T-cell (primary cell): ENCODE measurements at regions not wholly inside any gene's neighbourhood (a gene's known extent, or its start where the extent isn't known, plus 50 kb on each side); places are given as distances from the start of the nearest gene placed in this dataset.

Experiments used
- ATAC-seq, 4 experiments: fragments of 200-7000 bp in 3 of 4; fragments of 150-1000 bp in 1 of 4; cut with Tn5 transposase; replicated peaks in 1 of 4; 1 replicate in 3 of 4; 2 replicates in 1 of 4; pipeline ENCODE4 v1.10.0; 2021; ENCODE audit warnings: moderate library complexity in 3 of 4, mild to moderate bottlenecking in 2 of 4, moderate number of reproducible peaks in 1 of 4
- CTCF ChIA-PET, 2 donors: fragments of 300-600 bp; sonication (Branson Sonifier 250); formaldehyde crosslinking; loops; one replicate each; lab custom pipeline; 2022; ENCODE audit warnings: antibody characterized with exemption in 2 of 2; lab: Charles Lee
- POLR2A ChIA-PET, 2 donors: fragments of 300-600 bp; sonication (Branson Sonifier 250); formaldehyde crosslinking; loops; one replicate each; lab custom pipeline; 2022; ENCODE audit warnings: antibody characterized with exemption in 2 of 2; lab: Charles Lee
- DNase-seq, 35 experiments: peaks; one replicate each; pipeline versions ENCODE4 v3.0.0 to v3.0.0-alpha.2; 2013 to 2023
- H3K27ac ChIP-seq: one replicate; pipeline ENCODE4 v1.5.1; 2013; ENCODE audit warnings: low read length
- H3K27me3 ChIP-seq, 2 experiments: replicated peaks in 1 of 2; 1 replicate in 1 of 2; 2 replicates in 1 of 2; pipeline versions ENCODE4 v1.6.1 to v1.7.0; 2013; ENCODE audit warnings: low read length in 1 of 2, mixed read lengths in 1 of 2; ENCODE audit not compliant: control insufficient read depth in 2 of 2, insufficient read depth in 2 of 2; ENCODE audit errors: extremely low read depth in 1 of 2
- H3K36me3 ChIP-seq, 2 donors: 1 replicate in 1 of 2; 2 replicates in 1 of 2; pipeline versions ENCODE4 v1.6.1 to v1.7.0; 2013; ENCODE audit warnings: low read length in 1 of 2; ENCODE audit not compliant: control insufficient read depth in 2 of 2, insufficient read depth in 1 of 2; ENCODE audit errors: extremely low read depth in 1 of 2
- H3K4me1 ChIP-seq, 2 experiments: 1 replicate in 1 of 2; 2 replicates in 1 of 2; pipeline versions ENCODE4 v1.6.1 to v1.7.0; 2013; ENCODE audit warnings: low read length in 2 of 2, mixed read lengths in 1 of 2; ENCODE audit not compliant: insufficient read depth in 2 of 2, control insufficient read depth in 1 of 2; ENCODE audit errors: extremely low read depth in 1 of 2
- H3K4me3 ChIP-seq, 2 donors: 1 replicate in 1 of 2; 2 replicates in 1 of 2; pipeline versions ENCODE4 v1.5.1 to v1.7.0; 2013; ENCODE audit warnings: mild to moderate bottlenecking in 2 of 2, low read length in 1 of 2, moderate library complexity in 1 of 2; ENCODE audit not compliant: control insufficient read depth in 1 of 2; ENCODE audit errors: extremely low read depth in 1 of 2
- H3K9me3 ChIP-seq: 2 replicates; pipeline ENCODE4 v1.7.0; 2013
- H3K27ac Mint-ChIP-seq, 2 donors: one replicate each; pipeline ENCODE4 v1.8.0; 2020 to 2021; ENCODE audit warnings: mild to moderate bottlenecking in 2 of 2, mixed read lengths in 2 of 2
- H3K27me3 Mint-ChIP-seq, 2 donors: one replicate each; pipeline ENCODE4 v1.8.0; 2021 to 2022; ENCODE audit warnings: mixed read lengths in 2 of 2
- H3K36me3 Mint-ChIP-seq: one replicate; pipeline ENCODE4 v1.8.0; 2021; ENCODE audit warnings: mixed read lengths
- H3K4me1 Mint-ChIP-seq, 3 donors: one replicate each; pipeline ENCODE4 v1.8.0; 2020 to 2022; ENCODE audit warnings: mixed read lengths in 3 of 3, mild to moderate bottlenecking in 1 of 3
- H3K4me3 Mint-ChIP-seq, 3 donors: one replicate each; pipeline ENCODE4 v1.8.0; 2020 to 2022; ENCODE audit warnings: mild to moderate bottlenecking in 3 of 3, mixed read lengths in 3 of 3, moderate library complexity in 3 of 3
- H3K9me3 Mint-ChIP-seq, 3 donors: one replicate each; pipeline ENCODE4 v1.8.0; 2020 to 2022; ENCODE audit warnings: mixed read lengths in 3 of 3
- WGBS: methylation state at CpG from one replicate; pipeline ENCODE4 v1.1.5; 2013; ENCODE audit warnings: missing lambda C conversion rate; ENCODE audit not compliant: insufficient coverage; 5-methylcytosine and 5-hydroxymethylcytosine counted together

- DNase-seq (no peak), ATAC-seq (no peak)
- H3K27me3 ChIP-seq, result no peaks in the 10 kb centered on the region
- no peak overlapping the region for H3K4me3 ChIP-seq
- Mint-ChIP-seq H3K4me1 (no peaks in the 10 kb centered on the region), H3K27ac (no peak overlapping the region), H3K4me3 (no peak overlapping the region), H3K36me3 (no peaks in the 10 kb centered on the region), H3K9me3 (peaks cover 0 to 4% (median 2%) of the 10 kb centered on the region in 3 donors), H3K27me3 (no peaks in the 10 kb centered on the region)
- no peaks in the 10 kb centered on the region for H3K36me3 ChIP-seq
- no peaks in the 10 kb centered on the region for H3K4me1 ChIP-seq
- ChIA-PET CTCF (no interaction called here), POLR2A (no interaction called here)
- H3K9me3 ChIP-seq, result no peaks in the 10 kb centered on the region
- WGBS, result no CpG with 5 or more reads among the region's 1 CpG
- H3K27ac ChIP-seq, result no peak overlapping the region
These were observed 230.2 kb upstream of the ARRDC4 start for GRCh38 chr15:97730315-97730714.

- Mint-ChIP-seq H3K4me1 (no peaks in the 10 kb centered on the region), H3K9me3 (peaks cover 0 to 4% (median 2%) of the 10 kb centered on the region in 3 donors), H3K36me3 (no peaks in the 10 kb centered on the region), H3K4me3 (no peak overlapping the region), H3K27me3 (no peaks in the 10 kb centered on the region), H3K27ac (no peak overlapping the region)
- H3K27me3 ChIP-seq, result peaks cover 0 to 2% of the 10 kb centered on the region in 2 experiments
- no peaks in the 10 kb centered on the region for H3K36me3 ChIP-seq
- ChIA-PET CTCF (no interaction called here), POLR2A (no interaction called here)
- H3K27ac ChIP-seq, result no peak overlapping the region
- DNase-seq, result no peak
- H3K4me3 ChIP-seq, result no peak overlapping the region
- 90% methylated on average over 3 of the region's 3 CpGs for WGBS
- no peaks in the 10 kb centered on the region for H3K9me3 ChIP-seq
- no peaks in the 10 kb centered on the region for H3K4me1 ChIP-seq
- no peak for ATAC-seq
These were observed 228.6 kb upstream of the ARRDC4 start for GRCh38 chr15:97731859-97732258.

GRCh38 chr15:97733373-97733772 lies 227.1 kb upstream of the ARRDC4 start:
- peaks cover 0 to 2% of the 10 kb centered on the region in 2 experiments for H3K27me3 ChIP-seq
- no peaks in the 10 kb centered on the region for H3K36me3 Mint-ChIP-seq
- no peak overlapping the region for H3K4me3 ChIP-seq
- H3K27me3 Mint-ChIP-seq, result no peaks in the 10 kb centered on the region
- no peaks in the 10 kb centered on the region for H3K4me1 Mint-ChIP-seq
- CTCF ChIA-PET, result no interaction called here
- no peaks in the 10 kb centered on the region for H3K9me3 ChIP-seq
- no peak for DNase-seq
- H3K36me3 ChIP-seq, result no peaks in the 10 kb centered on the region
- peaks cover 0 to 4% (median 0%) of the 10 kb centered on the region in 3 donors for H3K9me3 Mint-ChIP-seq
- no peaks in the 10 kb centered on the region for H3K4me1 ChIP-seq
- H3K4me3 Mint-ChIP-seq, result no peak overlapping the region
- POLR2A ChIA-PET, result no interaction called here
- WGBS, result no CpG with 5 or more reads among the region's 3 CpGs
- no peak for ATAC-seq
- no peak overlapping the region for H3K27ac Mint-ChIP-seq
- H3K27ac ChIP-seq, result no peak overlapping the region

GRCh38 chr15:97736748-97737147 lies 223.8 kb upstream of the ARRDC4 start:
- H3K9me3 Mint-ChIP-seq, result peaks cover 0 to 3% (median 0%) of the 10 kb centered on the region in 3 donors
- H3K27ac ChIP-seq, result no peak overlapping the region
- ChIA-PET CTCF (no interaction called here), POLR2A (no interaction called here)
- H3K4me1 ChIP-seq, result no peaks in the 10 kb centered on the region
- H3K4me1 Mint-ChIP-seq, result no peaks in the 10 kb centered on the region
- H3K27ac Mint-ChIP-seq, result no peak overlapping the region
- DNase-seq (no peak), ATAC-seq (no peak)
- no peaks in the 10 kb centered on the region for H3K9me3 ChIP-seq
- no CpG with 5 or more reads among the region's 3 CpGs for WGBS
- no peak overlapping the region for H3K4me3 ChIP-seq
- H3K36me3 ChIP-seq, result no peaks in the 10 kb centered on the region
- H3K27me3 Mint-ChIP-seq, result no peaks in the 10 kb centered on the region
- H3K36me3 Mint-ChIP-seq, result no peaks in the 10 kb centered on the region
- no peak overlapping the region for H3K4me3 Mint-ChIP-seq
- peaks cover 0 to 2% of the 10 kb centered on the region in 2 experiments for H3K27me3 ChIP-seq

GRCh38 chr15:97745481-97746071 lies 214.9 kb upstream of the ARRDC4 start:
- H3K9me3 Mint-ChIP-seq, result peaks cover 0 to 2% (median 0%) of the 10 kb centered on the region in 3 donors
- Histone ChIP-seq H3K27me3 (no peaks in the 10 kb centered on the region), H3K27ac (no peak overlapping the region), H3K9me3 (no peaks in the 10 kb centered on the region), H3K36me3 (no peaks in the 10 kb centered on the region), H3K4me3 (no peak overlapping the region), H3K4me1 (no peaks in the 10 kb centered on the region)
- H3K27me3 Mint-ChIP-seq, result peaks cover 2 to 8% of the 10 kb centered on the region in 2 donors
- 80% methylated on average over 1 of the region's 8 CpGs for WGBS
- POLR2A ChIA-PET, result no interaction called here
- CTCF ChIA-PET, result no interaction called here
- DNase-seq (peak in 4 of 35 experiments; percentile 1 to 22 (median 2)), ATAC-seq (no peak)
- no peaks in the 10 kb centered on the region for H3K4me1 Mint-ChIP-seq
- H3K27ac Mint-ChIP-seq, result no peak overlapping the region
- no peaks in the 10 kb centered on the region for H3K36me3 Mint-ChIP-seq
- no peak overlapping the region for H3K4me3 Mint-ChIP-seq

- H3K27ac Mint-ChIP-seq, result no peak overlapping the region
- H3K4me1 ChIP-seq, result no peaks in the 10 kb centered on the region
- H3K4me1 Mint-ChIP-seq, result no peaks in the 10 kb centered on the region
- no peaks in the 10 kb centered on the region for H3K9me3 ChIP-seq
- ChIA-PET POLR2A (no interaction called here), CTCF (interaction anchor here in 1 of 2 donors (1.0 kb wide), 1 partner anchor 21 kb away, joined by 3 read pairs; no protein-coding TSS in a partner anchor)
- no peak for DNase-seq
- WGBS, result 89% methylated on average over 2 of the region's 5 CpGs
- ATAC-seq, result no peak
- H3K4me3 Mint-ChIP-seq, result no peak overlapping the region
- no peaks in the 10 kb centered on the region for H3K27me3 ChIP-seq
- no peak overlapping the region for H3K4me3 ChIP-seq
- H3K36me3 Mint-ChIP-seq, result no peaks in the 10 kb centered on the region
- peaks cover 0 to 2% (median 0%) of the 10 kb centered on the region in 3 donors for H3K9me3 Mint-ChIP-seq
- no peak overlapping the region for H3K27ac ChIP-seq
- H3K36me3 ChIP-seq, result no peaks in the 10 kb centered on the region
- H3K27me3 Mint-ChIP-seq, result peaks cover 4 to 11% of the 10 kb centered on the region in 2 donors
These were observed 213.2 kb upstream of the ARRDC4 start for GRCh38 chr15:97747342-97747741.
